MCF 10A (cell line): ENCODE measurements at regions not wholly inside any gene's neighbourhood (a gene's known extent, or its start where the extent isn't known, plus 50 kb on each side); places are given as distances from the start of the nearest gene placed in this dataset.

Source experiments
- BruUV-seq: library from RNA; stranded (reverse); fragments of 400-500 nt; replicated peaks from 2 replicates; lab custom pipeline; 2021; lab: Mats Ljungman, UMichigan
- CTCF ChIA-PET: fragments of 300-600 bp; sonication (Branson Sonifier 250); formaldehyde crosslinking; extraction: SDS; loops from one replicate; lab custom pipeline; 2021; ENCODE audit warnings: antibody characterized with exemption, inconsistent platforms; lab: Yijun Ruan, JAX
- POLR2A ChIA-PET: fragments of 300-600, 350-650 bp; sonication (Branson Sonifier 250); formaldehyde crosslinking; extraction: SDS; loops from one replicate; lab custom pipeline; 2020; ENCODE audit warnings: antibody characterized with exemption, inconsistent platforms; lab: Yijun Ruan, JAX
- DNase-seq: peaks from one replicate; pipeline ENCODE4 v3.0.0-alpha.2; 2018; ENCODE audit not compliant: unreplicated experiment
- H3K27ac Mint-ChIP-seq: one replicate; pipeline ENCODE4 v1.8.0; 2022; ENCODE audit warnings: mild to moderate bottlenecking, low read depth, mixed read lengths; ENCODE audit not compliant: unreplicated experiment
- H3K27me3 Mint-ChIP-seq: one replicate; pipeline ENCODE4 v1.8.0; 2022; ENCODE audit warnings: mixed read lengths; ENCODE audit not compliant: insufficient read depth, unreplicated experiment
- H3K36me3 Mint-ChIP-seq: one replicate; pipeline ENCODE4 v1.8.0; 2022; ENCODE audit warnings: mild to moderate bottlenecking, moderate library complexity, mixed read lengths; ENCODE audit not compliant: insufficient read depth, unreplicated experiment
- H3K4me1 Mint-ChIP-seq: one replicate; pipeline ENCODE4 v1.8.0; 2022; ENCODE audit warnings: mixed read lengths; ENCODE audit not compliant: insufficient read depth, unreplicated experiment
- H3K4me3 Mint-ChIP-seq: one replicate; pipeline ENCODE4 v1.8.0; 2022; ENCODE audit warnings: mild to moderate bottlenecking, moderate library complexity, mixed read lengths; ENCODE audit not compliant: unreplicated experiment
- H3K9me3 Mint-ChIP-seq: one replicate; pipeline ENCODE4 v1.8.0; 2022; ENCODE audit warnings: mixed read lengths; ENCODE audit not compliant: unreplicated experiment
- intact Hi-C: fragments of 100-400 bp; cut with micrococcal nuclease; formaldehyde crosslinking; loops from 2 replicates; pipeline ENCODE4 v1.14.1; 2022
- TF ChIP-seq, protein P1 (sequence below): fragments of 200-600 bp; IDR thresholded peaks from one replicate; pipeline ENCODE4 v1.8.0; 2022; ENCODE audit warnings: antibody characterized with exemption, mild to moderate bottlenecking; ENCODE audit not compliant: unreplicated experiment

DNA sequence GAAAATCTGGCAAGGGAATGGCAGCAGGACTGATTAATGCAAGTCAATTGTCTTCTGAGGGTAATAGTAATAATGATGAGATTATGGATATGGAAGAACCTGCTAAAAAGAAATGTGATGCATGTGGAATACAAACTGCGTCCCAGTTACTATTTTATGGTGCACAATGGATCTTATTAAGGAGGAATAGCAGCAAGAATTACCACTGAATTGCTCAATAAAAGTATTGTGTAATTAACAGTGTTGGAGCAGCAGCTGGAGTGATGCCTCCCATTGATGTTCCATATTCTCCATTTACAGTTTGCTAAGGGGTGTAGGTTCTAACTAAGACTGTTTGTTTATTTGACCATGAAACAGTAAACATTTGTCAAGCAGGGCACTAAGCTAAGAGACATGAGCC, 167.9 kb downstream of the HRH4 start:
- ChIA-PET POLR2A (no interaction called here), CTCF (no interaction called here)
- Mint-ChIP-seq H3K36me3 (no peaks in the 10 kb centered on the region), H3K9me3 (no peaks in the 10 kb centered on the region), H3K4me1 (peaks cover 12% of the 10 kb centered on the region), H3K4me3 (no peak overlapping the region), H3K27me3 (no peaks in the 10 kb centered on the region), H3K27ac (no peak overlapping the region)
- intact Hi-C loops: no loop called here
- peak; percentile 9 for DNase-seq
- TF ChIP-seq, protein P1, sequence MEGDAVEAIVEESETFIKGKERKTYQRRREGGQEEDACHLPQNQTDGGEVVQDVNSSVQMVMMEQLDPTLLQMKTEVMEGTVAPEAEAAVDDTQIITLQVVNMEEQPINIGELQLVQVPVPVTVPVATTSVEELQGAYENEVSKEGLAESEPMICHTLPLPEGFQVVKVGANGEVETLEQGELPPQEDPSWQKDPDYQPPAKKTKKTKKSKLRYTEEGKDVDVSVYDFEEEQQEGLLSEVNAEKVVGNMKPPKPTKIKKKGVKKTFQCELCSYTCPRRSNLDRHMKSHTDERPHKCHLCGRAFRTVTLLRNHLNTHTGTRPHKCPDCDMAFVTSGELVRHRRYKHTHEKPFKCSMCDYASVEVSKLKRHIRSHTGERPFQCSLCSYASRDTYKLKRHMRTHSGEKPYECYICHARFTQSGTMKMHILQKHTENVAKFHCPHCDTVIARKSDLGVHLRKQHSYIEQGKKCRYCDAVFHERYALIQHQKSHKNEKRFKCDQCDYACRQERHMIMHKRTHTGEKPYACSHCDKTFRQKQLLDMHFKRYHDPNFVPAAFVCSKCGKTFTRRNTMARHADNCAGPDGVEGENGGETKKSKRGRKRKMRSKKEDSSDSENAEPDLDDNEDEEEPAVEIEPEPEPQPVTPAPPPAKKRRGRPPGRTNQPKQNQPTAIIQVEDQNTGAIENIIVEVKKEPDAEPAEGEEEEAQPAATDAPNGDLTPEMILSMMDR: no peak
- no TSS peak for BruUV-seq

DNA sequence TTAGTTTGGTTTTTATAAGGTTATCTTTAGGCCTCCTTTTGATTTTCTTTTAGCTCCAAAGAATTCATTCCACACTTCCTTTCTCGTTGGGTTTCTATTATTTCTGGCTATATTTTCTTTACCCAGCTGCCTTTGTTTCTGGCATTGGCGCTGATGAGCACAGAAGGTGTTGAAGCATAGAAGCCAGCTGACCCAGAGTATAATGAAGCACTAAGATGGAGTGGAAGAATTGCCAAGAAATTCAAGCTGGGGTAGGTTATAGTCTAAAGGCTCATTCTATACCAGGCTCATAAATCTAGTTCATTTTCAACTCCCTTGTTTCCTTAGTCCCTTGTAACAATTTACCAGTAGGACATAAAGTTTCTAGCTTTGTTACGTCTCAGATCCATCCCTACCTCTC, 169.5 kb downstream of the HRH4 start:
- Mint-ChIP-seq H3K4me3 (no peak overlapping the region), H3K27me3 (no peaks in the 10 kb centered on the region), H3K36me3 (no peaks in the 10 kb centered on the region), H3K9me3 (no peaks in the 10 kb centered on the region), H3K27ac (no peak overlapping the region), H3K4me1 (peaks cover 12% of the 10 kb centered on the region)
- ChIA-PET POLR2A (no interaction called here), CTCF (interaction anchor here (0.8 to 1.7 kb wide), 3 partner anchors 18 to 97 kb away, joined by 3 to 4 read pairs (median 4); no protein-coding TSS in a partner anchor)
- no TSS peak for BruUV-seq
- DNase-seq: no peak
- intact Hi-C loops: no loop called here
- TF ChIP-seq, protein P1: no peak

DNA sequence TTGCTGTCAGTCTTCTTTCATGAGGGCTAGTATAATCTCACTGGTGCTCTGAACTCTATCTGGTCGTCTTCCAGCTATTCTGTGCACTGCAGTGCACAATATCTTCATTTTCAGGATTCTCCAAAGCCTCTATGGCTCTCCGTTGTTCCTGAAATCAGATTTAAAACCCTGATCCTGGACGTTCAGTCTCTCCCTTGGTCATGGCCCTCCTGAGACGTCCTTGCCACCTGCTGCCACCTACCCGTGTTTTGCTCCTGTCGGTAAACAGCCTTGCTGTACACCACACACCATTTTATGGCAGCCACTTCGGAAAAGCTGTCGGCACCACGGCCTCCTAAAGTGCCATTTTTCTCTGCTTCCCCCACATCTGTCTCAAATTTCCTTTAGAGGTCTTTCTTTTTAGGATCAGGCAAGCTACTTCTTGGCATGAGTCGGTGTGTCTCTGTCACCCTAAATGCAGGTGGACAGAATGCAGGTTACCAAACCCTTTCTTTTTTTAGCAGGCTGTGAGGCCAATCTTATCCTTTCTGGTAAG, 170.0 kb downstream of the HRH4 start:
- H3K4me3 Mint-ChIP-seq: no peak overlapping the region
- CTCF ChIA-PET: interaction anchor here (1.0 to 1.7 kb wide), 2 partner anchors 25 to 96 kb away, joined by 4 read pairs; no protein-coding TSS in a partner anchor
- H3K27me3 Mint-ChIP-seq: no peaks in the 10 kb centered on the region
- H3K27ac Mint-ChIP-seq: no peak overlapping the region
- no TSS peak for BruUV-seq
- H3K36me3 Mint-ChIP-seq: no peaks in the 10 kb centered on the region
- POLR2A ChIA-PET: no interaction called here
- H3K9me3 Mint-ChIP-seq: no peaks in the 10 kb centered on the region
- TF ChIP-seq, protein P1: no peak
- no peak for DNase-seq
- peaks cover 12% of the 10 kb centered on the region for H3K4me1 Mint-ChIP-seq
- intact Hi-C loops: no loop called here

DNA sequence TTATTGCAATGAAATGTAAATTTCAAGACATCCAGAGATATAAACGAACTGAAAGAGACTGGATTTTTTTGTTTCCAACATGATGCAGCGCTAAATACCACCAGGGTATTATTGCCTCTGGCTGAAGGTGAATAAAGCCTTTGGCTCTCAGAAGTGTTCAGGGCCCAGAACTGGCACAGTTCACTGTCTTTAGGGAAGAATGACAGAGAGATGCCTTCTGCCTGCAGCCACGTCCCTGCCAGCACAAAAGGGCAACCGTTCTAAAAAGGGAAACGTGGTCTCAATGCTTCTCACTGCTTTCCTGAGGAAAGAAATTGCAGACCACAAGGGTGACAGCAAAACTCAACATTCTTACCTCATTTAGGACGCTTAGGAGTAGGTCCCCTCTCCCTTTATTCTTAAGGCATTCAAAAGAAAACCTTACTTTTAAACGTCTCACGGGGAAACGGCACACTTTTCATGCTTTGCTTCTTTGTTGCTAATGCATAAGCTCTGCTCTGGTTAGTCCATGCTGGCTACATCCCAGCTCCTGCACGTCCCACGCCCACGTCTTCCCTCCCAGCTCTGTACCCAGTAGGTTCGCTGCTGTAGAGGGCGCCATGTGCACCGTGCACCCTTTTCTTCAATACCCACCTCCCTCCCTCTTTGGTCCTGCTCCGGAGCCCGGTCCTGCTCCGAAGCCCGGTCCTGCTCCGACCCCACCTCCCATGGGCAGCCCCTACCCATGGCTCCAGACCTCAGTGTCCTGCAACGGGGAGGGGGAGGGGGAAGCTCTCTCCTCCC, 171.0 kb downstream of the HRH4 start:
- peaks cover 12% of the 10 kb centered on the region for H3K4me1 Mint-ChIP-seq
- BruUV-seq: no TSS peak
- no peak overlapping the region for H3K4me3 Mint-ChIP-seq
- TF ChIP-seq, protein P1: no peak
- H3K36me3 Mint-ChIP-seq: no peaks in the 10 kb centered on the region
- no peaks in the 10 kb centered on the region for H3K27me3 Mint-ChIP-seq
- POLR2A ChIA-PET: no interaction called here
- CTCF ChIA-PET: interaction anchor here (1.2 kb wide), 1 partner anchor 142 kb away, joined by 3 read pairs; no protein-coding TSS in a partner anchor
- H3K9me3 Mint-ChIP-seq: no peaks in the 10 kb centered on the region
- DNase-seq: no peak
- H3K27ac Mint-ChIP-seq: no peak overlapping the region
- intact Hi-C loops: no loop called here
